GM12864 (cell line): ENCODE measurements at regions not wholly inside any gene's neighbourhood (a gene's known extent, or its start where the extent isn't known, plus 50 kb on each side); places are given as distances from the start of the nearest gene placed in this dataset.
"Not testable (repeated sequence)": the region's sequence is repeated elsewhere in the genome, so short reads cannot be mapped to it uniquely, and the experiment has no call there.

Experiments
- DNase-seq: peaks from one replicate; pipeline ENCODE4 v3.0.0-alpha.2; 2011; ENCODE audit warnings: low read depth
- H3K4me3 ChIP-seq: 2 replicates; pipeline ENCODE4 v1.5.1; 2011; ENCODE audit warnings: mild to moderate bottlenecking, low read depth, low read length, control low read depth
- TF ChIP-seq, protein P1 (sequence below): IDR thresholded peaks from 2 replicates; pipeline ENCODE4 v1.5.1; 2011; ENCODE audit warnings: low read depth, mild to moderate bottlenecking, moderate library complexity, low read length, control low read depth, inconsistent platforms; ENCODE audit errors: missing control alignments

GRCh38 chr6:122878796-122879195, 89.7 kb downstream of the SMPDL3A start:
- no peak for DNase-seq
- no peak overlapping the region for H3K4me3 ChIP-seq
- TF ChIP-seq, protein P1, sequence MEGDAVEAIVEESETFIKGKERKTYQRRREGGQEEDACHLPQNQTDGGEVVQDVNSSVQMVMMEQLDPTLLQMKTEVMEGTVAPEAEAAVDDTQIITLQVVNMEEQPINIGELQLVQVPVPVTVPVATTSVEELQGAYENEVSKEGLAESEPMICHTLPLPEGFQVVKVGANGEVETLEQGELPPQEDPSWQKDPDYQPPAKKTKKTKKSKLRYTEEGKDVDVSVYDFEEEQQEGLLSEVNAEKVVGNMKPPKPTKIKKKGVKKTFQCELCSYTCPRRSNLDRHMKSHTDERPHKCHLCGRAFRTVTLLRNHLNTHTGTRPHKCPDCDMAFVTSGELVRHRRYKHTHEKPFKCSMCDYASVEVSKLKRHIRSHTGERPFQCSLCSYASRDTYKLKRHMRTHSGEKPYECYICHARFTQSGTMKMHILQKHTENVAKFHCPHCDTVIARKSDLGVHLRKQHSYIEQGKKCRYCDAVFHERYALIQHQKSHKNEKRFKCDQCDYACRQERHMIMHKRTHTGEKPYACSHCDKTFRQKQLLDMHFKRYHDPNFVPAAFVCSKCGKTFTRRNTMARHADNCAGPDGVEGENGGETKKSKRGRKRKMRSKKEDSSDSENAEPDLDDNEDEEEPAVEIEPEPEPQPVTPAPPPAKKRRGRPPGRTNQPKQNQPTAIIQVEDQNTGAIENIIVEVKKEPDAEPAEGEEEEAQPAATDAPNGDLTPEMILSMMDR = no peak

DNA sequence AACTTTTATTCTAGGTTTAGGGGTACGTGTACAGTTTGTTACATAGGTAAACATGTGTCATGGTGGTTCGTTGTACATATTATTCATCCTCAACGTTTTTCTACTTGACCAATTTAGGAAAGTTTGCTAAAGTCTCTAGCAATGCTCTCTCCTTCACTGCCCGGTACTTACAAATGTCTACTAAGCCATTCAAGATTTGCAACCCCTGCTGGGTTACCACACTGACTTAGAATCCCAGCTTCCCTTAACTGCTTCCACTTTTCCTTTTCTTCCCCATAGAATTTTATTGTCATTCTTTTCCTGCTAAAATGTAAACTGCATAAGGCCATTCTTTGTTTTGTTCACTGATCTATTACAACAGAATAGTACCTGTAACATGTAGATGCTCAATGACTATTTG, 97.4 kb downstream of the SMPDL3A start:
- DNase-seq = no peak
- H3K4me3 ChIP-seq = no peak overlapping the region
- TF ChIP-seq, protein P1 = no peak

GRCh38 chr6:122887941-122888340, 98.9 kb downstream of the SMPDL3A start:
- no peak overlapping the region for H3K4me3 ChIP-seq
- TF ChIP-seq, protein P1 = no peak
- no peak for DNase-seq

GRCh38 chr6:122888680-122889079, 99.6 kb downstream of the SMPDL3A start:
- H3K4me3 ChIP-seq, DNase-seq: not testable (repeated sequence)

GRCh38 chr6:122890250-122890649, 101.2 kb downstream of the SMPDL3A start:
- H3K4me3 ChIP-seq = no peak overlapping the region
- TF ChIP-seq, protein P1 = no peak
- no peak for DNase-seq

GRCh38 chr6:122894791-122895190, 101.2 kb upstream of the CLVS2 start:
- no peak overlapping the region for H3K4me3 ChIP-seq
- no peak for DNase-seq
- TF ChIP-seq, protein P1 = no peak

DNA sequence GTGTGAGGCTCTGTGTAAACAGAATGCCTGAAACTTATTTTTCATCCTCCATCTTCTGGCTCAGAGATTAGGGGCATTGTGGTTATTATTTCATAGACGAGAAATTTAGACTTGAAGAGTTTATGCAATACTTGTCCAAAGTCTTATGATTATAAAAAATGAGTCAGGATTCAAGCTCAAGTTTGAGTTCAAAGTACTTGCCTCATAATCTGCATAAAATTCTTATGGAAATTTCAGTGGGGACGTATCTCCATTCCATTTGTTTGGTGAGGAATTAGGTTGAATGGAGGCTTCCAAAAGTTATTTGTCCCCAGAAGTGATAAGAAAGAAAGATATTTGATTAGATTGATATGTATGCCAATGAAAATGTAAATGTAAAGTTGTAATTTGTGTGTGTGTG, 93.7 kb upstream of the CLVS2 start:
- TF ChIP-seq, protein P1 = no peak
- H3K4me3 ChIP-seq = no peak overlapping the region
- no peak for DNase-seq

DNA sequence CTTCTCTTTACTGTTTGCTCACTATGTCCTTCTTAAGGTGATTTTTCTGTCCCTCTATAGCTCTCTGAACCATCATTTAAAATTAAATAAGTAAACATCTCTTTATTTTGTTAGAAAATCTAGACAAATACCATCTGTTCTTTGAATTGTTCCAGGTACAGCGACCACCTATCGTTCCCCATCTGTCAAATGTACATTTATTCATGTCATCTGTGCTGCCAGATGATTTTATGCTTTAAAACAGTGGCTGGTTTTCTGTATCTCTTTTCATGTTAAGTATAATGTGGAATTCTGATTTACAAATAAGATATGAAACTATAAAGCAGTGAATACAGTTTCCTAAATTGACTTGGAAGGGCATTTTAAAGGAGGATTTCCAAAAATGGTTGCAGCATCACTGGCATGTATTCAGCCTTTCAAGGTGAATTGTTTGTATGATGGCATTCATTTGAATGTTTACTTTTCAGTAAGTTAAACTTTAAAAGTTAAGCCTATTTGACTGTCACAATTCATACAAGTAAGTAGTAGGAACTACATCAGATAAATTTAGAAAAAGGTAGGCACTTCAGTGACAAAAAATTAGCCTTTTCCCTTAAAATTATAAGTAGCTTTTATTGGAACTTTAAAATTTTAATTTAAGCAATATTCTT, 92.6 kb upstream of the CLVS2 start:
- H3K4me3 ChIP-seq = no peak overlapping the region
- TF ChIP-seq, protein P1 = no peak
- no peak for DNase-seq
